ENCODE measurements at regions not wholly inside any gene's neighbourhood (a gene's known extent, or its start where the extent isn't known, plus 50 kb on each side); places are given as distances from the start of the nearest gene placed in this dataset.

GRCh38 chr16:86987746-86988670, 329.2 kb downstream of the C16orf95 start:
- TF ChIP-seq ZBTB4 (CRISPR knock-in tag; IDR thresholded peaks at IDR 0.05) (no peak), CTCF (IDR thresholded peaks at IDR 0.05 in 2 of 3, conservative IDR thresholded peaks at IDR 0.05 in 1 of 3; ENCODE audit: control insufficient read depth in 2 of 3, extremely low read depth in 1 of 3, insufficient read depth in 1 of 3, low read depth in 3 of 3, low read length in 3 of 3) (no peak), CREB1 (IDR thresholded peaks at IDR 0.05; ENCODE audit: low read depth) (no peak), MAX (IDR thresholded peaks at IDR 0.05; ENCODE audit: low read depth, low read length) (no peak), ATF7 (IDR thresholded peaks at IDR 0.05; ENCODE audit: low read depth) (no peak), POLR2A (IDR thresholded peaks at IDR 0.05; ENCODE audit: low read depth, low read length) (no peak), IKZF1 (conservative IDR thresholded peaks at IDR 0.05) (no peak), CHD2 (IDR thresholded peaks at IDR 0.05; ENCODE audit: borderline replicate concordance, low read depth, low read length) (no peak), EP300 (IDR thresholded peaks at IDR 0.05; ENCODE audit: borderline replicate concordance in 1 of 2, control insufficient read depth in 1 of 2, low read depth in 2 of 2, low read length in 2 of 2) (no peak), FOS (IDR thresholded peaks at IDR 0.05; ENCODE audit: borderline replicate concordance, extremely low read depth, insufficient read length) (no peak), MXI1 (IDR thresholded peaks at IDR 0.05; ENCODE audit: low read depth, low read length) (no peak), KDM1A (IDR thresholded peaks at IDR 0.05; ENCODE audit: borderline replicate concordance) (no peak)
